ENCODE measurements at regions not wholly inside any gene's neighbourhood (a gene's known extent, or its start where the extent isn't known, plus 50 kb on each side); places are given as distances from the start of the nearest gene placed in this dataset.

- H3K9ac ChIP-seq (replicated peaks in 1 of 4; ENCODE audit: extremely low read depth in 1 of 4, low read depth in 3 of 4, low read length in 3 of 4) = no peak overlapping the region
- no peak for DNase-seq (ENCODE audit: low read depth in 1 of 2, low spot score in 2 of 2)
- no peaks in the 10 kb centered on the region for H3K79me2 ChIP-seq (ENCODE audit: control insufficient read depth in 1 of 2, insufficient read depth in 2 of 2, low read length in 2 of 2)
- H2AK5ac ChIP-seq (ENCODE audit: low read depth, low read length) = no peak overlapping the region
- H2BK5ac ChIP-seq (ENCODE audit: low read depth, low read length) = no peak overlapping the region
- no peak overlapping the region for H2BK120ac ChIP-seq (replicated peaks; ENCODE audit: low read depth, low read length)
- FAIRE-seq = no peak
- 94% methylated on average over 4 of the region's 4 CpGs; no CpG with 5 or more reads in 1 of the 2 experiments for WGBS, 2 experiments (ENCODE audit: extremely low coverage in 1 of 2, insufficient coverage in 1 of 2, insufficient read length in 1 of 2, insufficient replicate concordance in 2 of 2, low coverage in 1 of 2, low lambda C conversion rate in 2 of 2, missing lambda C conversion rate in 1 of 2)
- H3K27ac ChIP-seq (ENCODE audit: low read depth, low read length) = no peak overlapping the region
- H3K27me3 ChIP-seq (replicated peaks in 1 of 4; ENCODE audit: control insufficient read depth in 3 of 4, extremely low read depth in 1 of 4, insufficient read depth in 3 of 4, low read length in 3 of 4) = peaks cover 0 to 2% (median 0%) of the 10 kb centered on the region in 4 experiments; a peak in 1 of 7 replicates
- no peak overlapping the region for H2BK12ac ChIP-seq (ENCODE audit: low read depth, low read length)
- no peak overlapping the region for H2BK15ac ChIP-seq (ENCODE audit: low read length)
- no peak overlapping the region for H3K4me2 ChIP-seq (ENCODE audit: insufficient read depth in 1 of 2, low read depth in 2 of 2, low read length in 2 of 2)
- no peaks in the 10 kb centered on the region for H3K4me1 ChIP-seq (replicated peaks in 1 of 4; ENCODE audit: control insufficient read depth in 3 of 4, insufficient read depth in 4 of 4, low read length in 3 of 4)
- no peak overlapping the region for H3K4me3 ChIP-seq (ENCODE audit: extremely low read depth in 1 of 4, insufficient read depth in 2 of 4, low read depth in 3 of 4, low read length in 4 of 4)
- no peak overlapping the region for H4K91ac ChIP-seq (replicated peaks; ENCODE audit: insufficient read length, low read length)
- CTCF ChIA-PET (ENCODE audit: partially characterized antibody) = interaction anchor here (1.0 to 3.9 kb wide), 11 partner anchors 9 to 245 kb away, joined by 3 to 45 read pairs (median 13); no protein-coding TSS in a partner anchor
- H3K14ac ChIP-seq (ENCODE audit: insufficient read length) = no peak overlapping the region
- no peaks in the 10 kb centered on the region for H3K79me1 ChIP-seq (ENCODE audit: low read depth, low read length)
- H4K8ac ChIP-seq (ENCODE audit: extremely low read depth, insufficient read depth, low read length) = no peak overlapping the region
- no peaks in the 10 kb centered on the region for H3K36me3 ChIP-seq (ENCODE audit: control insufficient read depth in 2 of 4, insufficient read depth in 4 of 4, low read length in 3 of 4)
- no peaks in the 10 kb centered on the region for H3K23me2 ChIP-seq (ENCODE audit: low read depth, low read length)
- H3K18ac ChIP-seq (ENCODE audit: extremely low read depth, low read length) = no peak overlapping the region
- no peak overlapping the region for H2BK20ac ChIP-seq (ENCODE audit: low read length)
- H3K9me3 ChIP-seq (ENCODE audit: insufficient read depth in 2 of 2, low read depth in 1 of 2, low read length in 1 of 2) = no peaks in the 10 kb centered on the region
- no peak overlapping the region for H2AFZ ChIP-seq (ENCODE audit: low read length)
- H3K56ac ChIP-seq (replicated peaks; ENCODE audit: insufficient read length, low read depth, low read length) = no peak overlapping the region
- H4K5ac ChIP-seq (ENCODE audit: insufficient read length, low read depth, low read length) = no peak overlapping the region
- POLR2A ChIA-PET (ENCODE audit: partially characterized antibody) = no interaction called here
- no peak overlapping the region for H3K23ac ChIP-seq (ENCODE audit: insufficient read length)
- no peak overlapping the region for H3K4ac ChIP-seq (replicated peaks; ENCODE audit: insufficient read length, low read depth, low read length)
- H4K20me1 ChIP-seq (replicated peaks in 1 of 2; ENCODE audit: control insufficient read depth in 1 of 2, insufficient read depth in 2 of 2, low read length in 2 of 2) = peaks cover 0 to 1% of the 10 kb centered on the region in 2 experiments
- TF ChIP-seq ATF3 (IDR thresholded peaks at IDR 0.05; ENCODE audit: insufficient read depth, low read depth, low read length) (no peak), HDAC6 (IDR thresholded peaks at IDR 0.05; ENCODE audit: low read depth, low read length) (no peak), TBP (IDR thresholded peaks at IDR 0.05; ENCODE audit: low read depth, low read length) (no peak), POU5F1 (IDR thresholded peaks at IDR 0.05; ENCODE audit: low read depth, low read length) (no peak), POLR2A (IDR thresholded peaks at IDR 0.05; ENCODE audit: control extremely low read depth in 1 of 2, low read depth in 2 of 2, low read length in 2 of 2) (no peak), CREB1 (IDR thresholded peaks at IDR 0.05) (no peak)
These were observed 89.6 kb upstream of the SHB start for GRCh38 chr9:38158628-38159027.

All from H1 (cell line).